Endothelial cell of umbilical vein (primary cell): ENCODE measurements at regions not wholly inside any gene's neighbourhood (a gene's known extent, or its start where the extent isn't known, plus 50 kb on each side); places are given as distances from the start of the nearest gene placed in this dataset.

ENCODE experiments used
- POLR2A ChIP-seq: IDR thresholded peaks from 2 replicates; pipeline ENCODE4 v1.6.1; 2012; ENCODE audit warnings: low read depth, mild to moderate bottlenecking, control low read depth, low read length
- POLR2AphosphoS5 ChIP-seq: IDR thresholded peaks from 2 replicates; pipeline ENCODE4 v1.6.1; 2012; ENCODE audit warnings: low read depth, mild to moderate bottlenecking, control low read depth, low read length, moderate library complexity; ENCODE audit not compliant: insufficient read depth
- TF ChIP-seq, protein P1 (sequence below), 2 donors: IDR thresholded peaks; 1 replicate in 1 of 2; 2 replicates in 1 of 2; pipeline ENCODE4 v1.5.1; 2011; ENCODE audit warnings: low read length in 2 of 2, mild to moderate bottlenecking in 2 of 2, moderate library complexity in 2 of 2, control low read depth in 1 of 2, inconsistent platforms in 1 of 2, low read depth in 1 of 2; ENCODE audit not compliant: insufficient read depth in 1 of 2; ENCODE audit errors: extremely low read depth in 1 of 2

DNA sequence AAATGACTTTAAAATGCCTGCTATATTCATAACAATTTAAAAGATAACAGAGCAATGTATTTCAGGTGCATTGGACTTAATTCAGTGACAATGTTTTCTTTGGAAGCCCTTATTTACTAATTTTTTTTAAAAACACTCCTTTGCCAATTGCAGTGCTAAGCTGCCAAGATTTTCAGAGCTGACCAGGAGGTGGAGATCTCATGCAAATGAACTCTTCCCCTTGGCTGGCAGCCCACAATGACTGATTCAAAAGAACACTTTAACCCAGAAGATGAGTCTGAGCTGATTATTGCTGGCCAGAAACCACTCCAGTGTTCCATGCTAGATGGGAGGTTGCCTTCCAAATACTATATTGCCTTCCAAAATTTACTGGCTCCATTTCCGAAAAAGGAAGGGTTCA is 128.3 kb upstream of the CCNH start:
- TF ChIP-seq, protein P1, sequence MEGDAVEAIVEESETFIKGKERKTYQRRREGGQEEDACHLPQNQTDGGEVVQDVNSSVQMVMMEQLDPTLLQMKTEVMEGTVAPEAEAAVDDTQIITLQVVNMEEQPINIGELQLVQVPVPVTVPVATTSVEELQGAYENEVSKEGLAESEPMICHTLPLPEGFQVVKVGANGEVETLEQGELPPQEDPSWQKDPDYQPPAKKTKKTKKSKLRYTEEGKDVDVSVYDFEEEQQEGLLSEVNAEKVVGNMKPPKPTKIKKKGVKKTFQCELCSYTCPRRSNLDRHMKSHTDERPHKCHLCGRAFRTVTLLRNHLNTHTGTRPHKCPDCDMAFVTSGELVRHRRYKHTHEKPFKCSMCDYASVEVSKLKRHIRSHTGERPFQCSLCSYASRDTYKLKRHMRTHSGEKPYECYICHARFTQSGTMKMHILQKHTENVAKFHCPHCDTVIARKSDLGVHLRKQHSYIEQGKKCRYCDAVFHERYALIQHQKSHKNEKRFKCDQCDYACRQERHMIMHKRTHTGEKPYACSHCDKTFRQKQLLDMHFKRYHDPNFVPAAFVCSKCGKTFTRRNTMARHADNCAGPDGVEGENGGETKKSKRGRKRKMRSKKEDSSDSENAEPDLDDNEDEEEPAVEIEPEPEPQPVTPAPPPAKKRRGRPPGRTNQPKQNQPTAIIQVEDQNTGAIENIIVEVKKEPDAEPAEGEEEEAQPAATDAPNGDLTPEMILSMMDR (IDR thresholded peaks at IDR 0.05; ENCODE audit: extremely low read depth in 1 of 2, insufficient read depth in 1 of 2, low read depth in 1 of 2, low read length in 2 of 2), result no peak
- TF ChIP-seq POLR2A, result no peak
- no peak for TF ChIP-seq POLR2AphosphoS5
